Testis (tissue), 2 donors: ENCODE measurements at regions not wholly inside any gene's neighbourhood (a gene's known extent, or its start where the extent isn't known, plus 50 kb on each side); places are given as distances from the start of the nearest gene placed in this dataset.

ENCODE experiments used
- DNase-seq: peaks from one replicate; pipeline ENCODE4 v3.0.0-alpha.2; 2019
- H3K27ac ChIP-seq, 2 donors: fragments of 200-600 bp; sonication (generic); one replicate each; pipeline ENCODE4 v1.5.1; 2019
- H3K27me3 ChIP-seq: fragments of 200-600 bp; sonication (generic); one replicate; pipeline ENCODE4 v1.5.1; 2019
- H3K36me3 ChIP-seq: fragments of 200-600 bp; sonication (generic); one replicate; pipeline ENCODE4 v1.5.1; 2017; ENCODE audit warnings: low read depth; ENCODE audit errors: missing control alignments
- H3K4me1 ChIP-seq: fragments of 200-600 bp; sonication (generic); one replicate; pipeline ENCODE4 v1.5.1; 2019
- H3K4me3 ChIP-seq, 2 donors: fragments of 200-600 bp; sonication (generic); one replicate each; pipeline ENCODE4 v1.5.1; 2017 to 2019
- H3K9me3 ChIP-seq: fragments of 200-600 bp; sonication (generic); one replicate; pipeline ENCODE4 v1.5.1; 2017
- POLR2A ChIP-seq: fragments of 450-650 bp; IDR thresholded peaks from one replicate; pipeline ENCODE4 v1.6.1; 2017; ENCODE audit warnings: antibody characterized with exemption, mild to moderate bottlenecking, moderate library complexity
- WGBS, 2 donors: methylation state at CpG; one replicate each; pipeline ENCODE4 v1.1.5; 2018; 5-methylcytosine and 5-hydroxymethylcytosine counted together
- intact Hi-C: fragments of 100-400 bp; cut with DNase I; formaldehyde crosslinking; loops from one replicate; pipeline ENCODE4 v1.15.1; 2023; ENCODE audit warnings: low total_unique reads
- TF ChIP-seq, protein P1 (sequence below), 3 experiments: fragments of 450-650 bp in 2 of 3; fragments of 200-600 bp in 1 of 3; sonication (generic) in 1 of 3; IDR thresholded peaks; one replicate each; pipeline ENCODE4 v1.5.1; 2016 to 2019; ENCODE audit warnings: antibody characterized with exemption in 3 of 3, mild to moderate bottlenecking in 2 of 3, moderate library complexity in 1 of 3

DNA sequence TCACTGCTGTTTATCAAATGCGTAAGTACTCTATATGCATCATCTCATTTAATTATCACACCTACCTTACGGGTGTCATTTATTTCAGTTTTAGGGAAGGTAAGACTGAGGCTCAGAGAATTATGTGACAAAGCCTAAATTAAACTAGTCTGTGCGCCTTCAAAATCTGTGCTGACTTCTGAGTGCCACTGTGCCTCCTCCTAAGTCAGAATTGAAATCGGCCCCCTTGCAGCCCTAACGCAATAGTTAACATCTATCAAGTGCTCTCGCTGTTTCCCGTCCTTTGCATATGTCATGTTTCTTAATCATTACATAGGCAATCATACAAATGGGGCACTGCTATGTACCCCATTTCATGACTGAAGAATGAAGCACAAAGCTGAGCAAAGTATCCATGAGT, 79.0 kb upstream of the PDE10A start:
- Histone ChIP-seq H3K27ac (no peak overlapping the region), H3K27me3 (no peaks in the 10 kb centered on the region), H3K4me3 (no peak overlapping the region), H3K9me3 (no peaks in the 10 kb centered on the region), H3K4me1 (no peaks in the 10 kb centered on the region), H3K36me3 (no peaks in the 10 kb centered on the region)
- no peak for TF ChIP-seq POLR2A
- TF ChIP-seq, protein P1, sequence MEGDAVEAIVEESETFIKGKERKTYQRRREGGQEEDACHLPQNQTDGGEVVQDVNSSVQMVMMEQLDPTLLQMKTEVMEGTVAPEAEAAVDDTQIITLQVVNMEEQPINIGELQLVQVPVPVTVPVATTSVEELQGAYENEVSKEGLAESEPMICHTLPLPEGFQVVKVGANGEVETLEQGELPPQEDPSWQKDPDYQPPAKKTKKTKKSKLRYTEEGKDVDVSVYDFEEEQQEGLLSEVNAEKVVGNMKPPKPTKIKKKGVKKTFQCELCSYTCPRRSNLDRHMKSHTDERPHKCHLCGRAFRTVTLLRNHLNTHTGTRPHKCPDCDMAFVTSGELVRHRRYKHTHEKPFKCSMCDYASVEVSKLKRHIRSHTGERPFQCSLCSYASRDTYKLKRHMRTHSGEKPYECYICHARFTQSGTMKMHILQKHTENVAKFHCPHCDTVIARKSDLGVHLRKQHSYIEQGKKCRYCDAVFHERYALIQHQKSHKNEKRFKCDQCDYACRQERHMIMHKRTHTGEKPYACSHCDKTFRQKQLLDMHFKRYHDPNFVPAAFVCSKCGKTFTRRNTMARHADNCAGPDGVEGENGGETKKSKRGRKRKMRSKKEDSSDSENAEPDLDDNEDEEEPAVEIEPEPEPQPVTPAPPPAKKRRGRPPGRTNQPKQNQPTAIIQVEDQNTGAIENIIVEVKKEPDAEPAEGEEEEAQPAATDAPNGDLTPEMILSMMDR (IDR thresholded peaks at IDR 0.05), result no peak
- WGBS, 2 donors, result 88 to 92% methylated on average over 7 of the region's 7 CpGs
- no peak for DNase-seq
- intact Hi-C loops, result no loop called here

DNA sequence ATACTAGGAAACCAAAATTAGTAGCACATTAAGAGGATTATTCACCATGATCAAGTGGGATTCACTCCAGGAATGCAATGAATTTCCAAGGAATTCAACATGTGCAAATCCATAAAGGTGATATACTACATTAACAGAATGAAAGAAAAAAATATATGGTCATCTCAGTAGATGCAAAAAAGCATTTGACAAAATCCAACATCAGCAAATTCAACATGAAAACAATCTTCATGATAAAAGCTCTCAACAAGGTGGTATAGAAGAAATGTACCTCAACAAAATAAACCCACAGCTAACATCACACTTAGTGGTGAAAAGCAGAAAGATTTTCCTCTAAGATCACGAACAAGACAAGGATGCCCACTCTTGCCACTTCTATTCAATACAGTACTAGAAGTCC, 74.4 kb upstream of the PDE10A start:
- DNase-seq, result no peak
- H3K27ac ChIP-seq, result no peak overlapping the region
- no peaks in the 10 kb centered on the region for H3K9me3 ChIP-seq
- no peak overlapping the region for H3K4me3 ChIP-seq
- no peaks in the 10 kb centered on the region for H3K36me3 ChIP-seq
- no peaks in the 10 kb centered on the region for H3K4me1 ChIP-seq
- WGBS, 2 donors, result 88 to 89% methylated on average over 1 of the region's 1 CpG
- intact Hi-C loops, result no loop called here
- TF ChIP-seq, protein P1 (IDR thresholded peaks at IDR 0.05), result no peak
- no peak for TF ChIP-seq POLR2A
- no peaks in the 10 kb centered on the region for H3K27me3 ChIP-seq

DNA sequence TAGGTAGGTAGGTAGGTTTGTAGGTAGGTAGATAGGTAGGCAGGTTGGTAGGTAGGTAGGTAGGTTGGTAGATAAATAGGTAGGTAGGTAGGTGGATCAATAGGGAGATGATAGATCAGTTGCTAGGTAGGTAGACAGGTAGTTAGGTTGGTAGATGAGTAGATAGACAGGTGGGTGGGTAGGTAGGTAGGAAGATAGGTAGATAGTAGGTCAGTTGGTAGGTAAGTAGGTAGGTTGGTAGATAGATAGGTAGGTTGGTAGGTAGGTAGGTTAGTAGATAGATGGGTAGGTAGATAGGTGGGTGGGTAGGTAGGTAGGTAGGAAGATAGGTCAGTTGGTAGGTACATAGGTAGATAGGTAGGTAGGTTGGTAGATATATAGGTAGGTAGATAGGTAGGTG, 72.0 kb upstream of the PDE10A start:
- DNase-seq, result no peak
- H3K4me3 ChIP-seq, result no peak overlapping the region
- intact Hi-C loops, result no loop called here

DNA sequence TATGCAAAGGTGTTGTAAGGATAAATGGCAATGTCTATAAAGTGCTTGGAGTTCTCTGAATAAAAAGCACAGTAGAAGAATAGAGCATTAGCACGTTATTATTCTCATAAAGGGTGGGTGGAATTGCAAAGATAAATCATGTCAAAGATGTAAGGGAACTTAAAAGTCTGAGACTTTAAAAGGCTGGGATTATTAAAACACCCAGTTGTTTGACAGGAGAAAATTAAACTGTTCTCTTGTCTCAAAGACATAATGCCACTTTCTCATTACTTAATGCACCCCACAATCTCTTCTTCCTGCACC, 70.4 kb upstream of the PDE10A start:
- TF ChIP-seq, protein P1 (IDR thresholded peaks at IDR 0.05), result no peak
- no peak for TF ChIP-seq POLR2A
- no peak for DNase-seq
- WGBS, 2 donors, result 79 to 83% methylated on average over 1 of the region's 1 CpG
- Histone ChIP-seq H3K36me3 (no peaks in the 10 kb centered on the region), H3K4me1 (no peaks in the 10 kb centered on the region), H3K27ac (no peak overlapping the region), H3K27me3 (no peaks in the 10 kb centered on the region), H3K4me3 (no peak overlapping the region), H3K9me3 (no peaks in the 10 kb centered on the region)
- intact Hi-C loops, result no loop called here

More for the DNA sequence above, 72.0 kb upstream of the PDE10A start:
- Histone ChIP-seq H3K27ac (no peak overlapping the region), H3K9me3 (no peaks in the 10 kb centered on the region), H3K36me3 (no peaks in the 10 kb centered on the region), H3K4me1 (no peaks in the 10 kb centered on the region), H3K27me3 (no peaks in the 10 kb centered on the region)
- TF ChIP-seq, protein P1 (IDR thresholded peaks at IDR 0.05), result no peak
- no peak for TF ChIP-seq POLR2A

DNA sequence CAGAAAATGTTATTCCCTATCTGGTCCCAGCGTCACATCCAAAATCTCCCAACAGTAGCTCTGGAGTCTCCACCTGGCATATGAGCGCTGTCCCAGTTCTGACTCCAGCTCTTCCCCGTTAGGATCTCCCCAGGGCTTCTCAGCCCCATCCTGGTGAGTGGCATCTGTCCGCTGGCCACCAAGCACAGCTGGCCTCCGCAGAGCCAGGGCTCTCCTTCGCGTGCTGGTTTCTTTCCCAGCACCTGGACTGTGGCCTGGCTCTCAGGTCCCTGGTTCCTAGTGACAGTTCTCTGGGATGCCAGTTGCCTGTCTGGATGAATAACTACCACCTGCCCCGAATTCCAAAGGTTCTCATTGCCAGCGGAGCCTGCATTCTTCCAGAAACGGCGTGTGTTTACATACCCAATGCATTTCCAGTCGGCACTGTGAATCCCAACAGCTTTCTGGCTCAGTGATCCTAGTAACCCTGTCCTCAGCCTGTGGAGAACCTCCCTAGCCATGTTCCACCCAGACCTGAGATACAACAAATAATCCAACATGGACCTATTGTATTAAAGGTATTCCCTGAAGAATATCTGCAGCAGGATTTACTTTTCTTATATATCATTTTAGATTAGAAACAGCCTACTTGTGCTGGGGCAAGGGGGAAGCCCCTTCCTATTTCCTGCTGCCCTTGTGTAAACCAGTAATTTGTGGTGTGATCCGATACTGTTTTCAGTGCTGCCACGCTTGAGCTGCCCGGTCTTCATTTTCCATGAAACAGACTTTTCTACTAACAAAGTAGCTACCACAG, 69.9 kb upstream of the PDE10A start:
- no peak overlapping the region for H3K4me3 ChIP-seq
- H3K4me1 ChIP-seq, result peaks cover 1% of the 10 kb centered on the region
- H3K27ac ChIP-seq, result no peak overlapping the region
- WGBS, 2 donors, result 80 to 83% methylated on average over 14 to 15 of the region's 15 CpGs
- H3K9me3 ChIP-seq, result no peaks in the 10 kb centered on the region
- TF ChIP-seq, protein P1 (IDR thresholded peaks at IDR 0.05), result no peak
- H3K36me3 ChIP-seq, result no peaks in the 10 kb centered on the region
- H3K27me3 ChIP-seq, result no peaks in the 10 kb centered on the region
- intact Hi-C loops, result no loop called here
- DNase-seq, result no peak
